ENCODE measurements at regions not wholly inside any gene's neighbourhood (a gene's known extent, or its start where the extent isn't known, plus 50 kb on each side); places are given as distances from the start of the nearest gene placed in this dataset.

GRCh38 chr9:84590706-84591105, 78.8 kb upstream of the NTRK2 start:
- no peak for DNase-seq

GRCh38 chr9:84592918-84593317, 76.6 kb upstream of the NTRK2 start:
- no peak for DNase-seq

- no peak for DNase-seq
These were observed 76.2 kb upstream of the NTRK2 start for GRCh38 chr9:84593352-84593751.

GRCh38 chr9:84597131-84597530, 72.4 kb upstream of the NTRK2 start:
- no peak for DNase-seq

GRCh38 chr9:84598921-84599636, 70.5 kb upstream of the NTRK2 start:
- DNase-seq = no peak

GRCh38 chr9:84600739-84601138, 68.8 kb upstream of the NTRK2 start:
- no peak for DNase-seq

GRCh38 chr9:84604223-84604622, 65.3 kb upstream of the NTRK2 start:
- no peak for DNase-seq

GRCh38 chr9:84609779-84610178, 59.8 kb upstream of the NTRK2 start:
- no peak for DNase-seq

- DNase-seq = no peak
These were observed 56.1 kb upstream of the NTRK2 start for GRCh38 chr9:84613431-84613830.

GRCh38 chr9:84615544-84615943, 54.0 kb upstream of the NTRK2 start:
- DNase-seq = no peak

- peak; percentile 50 to 73 for DNase-seq
These were observed 52.0 kb upstream of the NTRK2 start for GRCh38 chr9:84617411-84618029.
